HepG2 (cell line): ENCODE measurements at regions not wholly inside any gene's neighbourhood (a gene's known extent, or its start where the extent isn't known, plus 50 kb on each side); places are given as distances from the start of the nearest gene placed in this dataset.
A peak's percentile ranks its signal among the peaks of the same experiment; 100 is the strongest.

Experiments
- GFI1 ChIP-seq: sonication (generic); formaldehyde crosslinking; IDR thresholded peaks from 2 replicates; pipeline ENCODE4 v1.5.0; 2020; ENCODE audit warnings: missing genetic modification reagents, mild to moderate bottlenecking, borderline replicate concordance
- HOXA3 ChIP-seq: sonication (generic); formaldehyde crosslinking; IDR thresholded peaks from 2 replicates; pipeline ENCODE4 v1.5.0; 2020; ENCODE audit warnings: missing genetic modification reagents
- MIER3 ChIP-seq: IDR thresholded peaks from 2 replicates; pipeline ENCODE4 v1.6.1; 2016; ENCODE audit warnings: missing compliant biosample characterization, borderline replicate concordance
- NONO ChIP-seq, 2 experiments: fragments of 450-650 bp in 1 of 2; sonication (generic) in 1 of 2; formaldehyde crosslinking in 1 of 2; IDR thresholded peaks in 1 of 2; conservative IDR thresholded peaks in 1 of 2; 2 replicates each; pipeline versions ENCODE4 v1.6.1 to v1.8.0; 2017 to 2022; ENCODE audit warnings: mild to moderate bottlenecking in 1 of 2, missing genetic modification reagents in 1 of 2, moderate library complexity in 1 of 2
- RBM39 ChIP-seq: fragments of 200-400 bp; formaldehyde crosslinking; IDR thresholded peaks from one replicate; pipeline ENCODE4 v1.6.1; 2018; ENCODE audit warnings: antibody characterized with exemption, mild to moderate bottlenecking, low read depth, low read length; ENCODE audit not compliant: poor library complexity, severe bottlenecking
- SMAD1 ChIP-seq: sonication (generic); formaldehyde crosslinking; IDR thresholded peaks from 2 replicates; pipeline ENCODE4 v1.4.0; 2020; ENCODE audit warnings: missing genetic modification reagents, low read depth, mild to moderate bottlenecking, borderline replicate concordance
- WIZ ChIP-seq: sonication (generic); formaldehyde crosslinking; IDR thresholded peaks from 2 replicates; pipeline ENCODE4 v1.5.1; 2020; ENCODE audit warnings: mild to moderate bottlenecking, missing genetic modification reagents
- ZFYVE20 ChIP-seq: sonication (generic); formaldehyde crosslinking; IDR thresholded peaks from 2 replicates; pipeline ENCODE4 v1.8.0; 2023; ENCODE audit warnings: low read depth, mild to moderate bottlenecking, moderate library complexity, missing genetic modification reagents, borderline replicate concordance
- ZNF10 ChIP-seq: sonication (generic); formaldehyde crosslinking; IDR thresholded peaks from 2 replicates; pipeline ENCODE4 v1.4.0; 2020; ENCODE audit warnings: mild to moderate bottlenecking, low read depth, missing genetic modification reagents, borderline replicate concordance
- ZNF317 ChIP-seq: sonication (generic); formaldehyde crosslinking; IDR thresholded peaks from 2 replicates; pipeline ENCODE4 v1.5.0; 2020; ENCODE audit warnings: mild to moderate bottlenecking, missing genetic modification reagents
- ZNF446 ChIP-seq: sonication (generic); formaldehyde crosslinking; IDR thresholded peaks from 2 replicates; pipeline ENCODE4 v1.5.0; 2020; ENCODE audit warnings: mild to moderate bottlenecking, missing genetic modification reagents
- ZNF577 ChIP-seq: sonication (generic); formaldehyde crosslinking; IDR thresholded peaks from 2 replicates; pipeline ENCODE4 v1.4.0; 2020; ENCODE audit warnings: mild to moderate bottlenecking, low read depth, missing genetic modification reagents, borderline replicate concordance
- ZNF615 ChIP-seq: sonication (generic); formaldehyde crosslinking; IDR thresholded peaks from 2 replicates; pipeline ENCODE4 v1.5.0; 2020; ENCODE audit warnings: mild to moderate bottlenecking, missing genetic modification reagents, borderline replicate concordance
- ZNF672 ChIP-seq: sonication (generic); formaldehyde crosslinking; IDR thresholded peaks from 2 replicates; pipeline ENCODE4 v1.8.1; 2022; ENCODE audit warnings: missing genetic modification reagents
- TF ChIP-seq, protein P1 (sequence below): sonication (generic); formaldehyde crosslinking; IDR thresholded peaks from 2 replicates; pipeline ENCODE4 v1.4.0; 2020; ENCODE audit warnings: missing genetic modification reagents
- TF ChIP-seq, protein P2 (sequence below): sonication (generic); formaldehyde crosslinking; IDR thresholded peaks from 2 replicates; pipeline ENCODE4 v1.4.0; 2020; ENCODE audit warnings: missing genetic modification reagents, borderline replicate concordance
- TF ChIP-seq, protein P3 (sequence below): IDR thresholded peaks from 2 replicates; pipeline ENCODE4 v1.6.1; 2016; ENCODE audit warnings: low read depth, missing genetic modification reagents, missing compliant biosample characterization

DNA sequence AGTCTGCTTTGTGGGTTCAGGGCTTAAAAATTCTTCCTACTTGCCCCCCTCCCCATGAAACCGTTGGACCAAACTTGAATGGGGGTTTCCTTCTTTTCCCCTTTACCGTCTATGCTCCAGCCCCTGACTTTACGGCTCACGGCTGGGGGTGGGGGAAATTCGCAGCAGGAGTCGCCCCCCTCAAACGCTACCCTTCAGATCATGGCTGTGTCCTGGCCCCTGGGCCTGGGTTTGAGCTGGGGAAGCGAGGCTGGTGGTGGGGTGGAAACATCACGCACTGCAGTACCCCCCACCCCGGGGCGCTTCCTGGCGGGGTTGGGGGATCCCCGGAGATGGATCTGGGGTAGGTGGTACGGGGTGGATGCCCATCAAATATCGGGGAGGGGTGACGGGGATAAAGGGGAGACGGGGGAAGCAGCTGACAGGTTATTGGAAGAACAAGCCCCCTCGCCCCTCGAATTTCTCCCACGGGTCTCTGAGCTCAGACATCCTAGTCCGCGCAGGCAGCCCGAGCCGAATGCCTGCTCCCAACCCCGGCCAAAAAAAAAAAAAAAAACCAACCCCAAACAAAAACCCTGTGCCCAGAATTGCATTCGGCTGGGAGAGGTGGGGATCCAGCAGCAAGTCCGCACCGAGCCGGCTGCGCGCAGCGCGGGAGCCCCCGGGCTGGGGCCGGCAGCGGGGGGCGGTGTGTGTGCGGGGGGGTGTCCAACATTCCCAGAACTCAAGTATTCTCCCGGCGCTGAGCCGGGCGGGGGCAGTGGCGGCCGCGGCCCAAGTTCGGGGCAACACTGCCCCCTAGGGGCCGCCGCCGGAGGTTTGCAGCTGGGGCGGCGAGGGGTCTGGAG lies 59.0 kb upstream of the ACOT11 start (continued):
- no peak for TF ChIP-seq ZNF672 (CRISPR knock-in tag)
- TF ChIP-seq SMAD1 (CRISPR knock-in tag): no peak
- TF ChIP-seq RBM39: peak; percentile 75
- no peak for TF ChIP-seq WIZ (CRISPR knock-in tag)
- TF ChIP-seq ZNF317 (CRISPR knock-in tag): no peak
- TF ChIP-seq ZNF615: no peak
- 0 out of 2 replicates have a peak, but pooled peaks have one; percentile 50 for TF ChIP-seq MIER3 (CRISPR knock-in tag)
- no peak for TF ChIP-seq ZNF577
- TF ChIP-seq, protein P1, sequence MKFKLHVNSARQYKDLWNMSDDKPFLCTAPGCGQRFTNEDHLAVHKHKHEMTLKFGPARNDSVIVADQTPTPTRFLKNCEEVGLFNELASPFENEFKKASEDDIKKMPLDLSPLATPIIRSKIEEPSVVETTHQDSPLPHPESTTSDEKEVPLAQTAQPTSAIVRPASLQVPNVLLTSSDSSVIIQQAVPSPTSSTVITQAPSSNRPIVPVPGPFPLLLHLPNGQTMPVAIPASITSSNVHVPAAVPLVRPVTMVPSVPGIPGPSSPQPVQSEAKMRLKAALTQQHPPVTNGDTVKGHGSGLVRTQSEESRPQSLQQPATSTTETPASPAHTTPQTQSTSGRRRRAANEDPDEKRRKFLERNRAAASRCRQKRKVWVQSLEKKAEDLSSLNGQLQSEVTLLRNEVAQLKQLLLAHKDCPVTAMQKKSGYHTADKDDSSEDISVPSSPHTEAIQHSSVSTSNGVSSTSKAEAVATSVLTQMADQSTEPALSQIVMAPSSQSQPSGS (CRISPR knock-in tag): no peak
- TF ChIP-seq, protein P2, sequence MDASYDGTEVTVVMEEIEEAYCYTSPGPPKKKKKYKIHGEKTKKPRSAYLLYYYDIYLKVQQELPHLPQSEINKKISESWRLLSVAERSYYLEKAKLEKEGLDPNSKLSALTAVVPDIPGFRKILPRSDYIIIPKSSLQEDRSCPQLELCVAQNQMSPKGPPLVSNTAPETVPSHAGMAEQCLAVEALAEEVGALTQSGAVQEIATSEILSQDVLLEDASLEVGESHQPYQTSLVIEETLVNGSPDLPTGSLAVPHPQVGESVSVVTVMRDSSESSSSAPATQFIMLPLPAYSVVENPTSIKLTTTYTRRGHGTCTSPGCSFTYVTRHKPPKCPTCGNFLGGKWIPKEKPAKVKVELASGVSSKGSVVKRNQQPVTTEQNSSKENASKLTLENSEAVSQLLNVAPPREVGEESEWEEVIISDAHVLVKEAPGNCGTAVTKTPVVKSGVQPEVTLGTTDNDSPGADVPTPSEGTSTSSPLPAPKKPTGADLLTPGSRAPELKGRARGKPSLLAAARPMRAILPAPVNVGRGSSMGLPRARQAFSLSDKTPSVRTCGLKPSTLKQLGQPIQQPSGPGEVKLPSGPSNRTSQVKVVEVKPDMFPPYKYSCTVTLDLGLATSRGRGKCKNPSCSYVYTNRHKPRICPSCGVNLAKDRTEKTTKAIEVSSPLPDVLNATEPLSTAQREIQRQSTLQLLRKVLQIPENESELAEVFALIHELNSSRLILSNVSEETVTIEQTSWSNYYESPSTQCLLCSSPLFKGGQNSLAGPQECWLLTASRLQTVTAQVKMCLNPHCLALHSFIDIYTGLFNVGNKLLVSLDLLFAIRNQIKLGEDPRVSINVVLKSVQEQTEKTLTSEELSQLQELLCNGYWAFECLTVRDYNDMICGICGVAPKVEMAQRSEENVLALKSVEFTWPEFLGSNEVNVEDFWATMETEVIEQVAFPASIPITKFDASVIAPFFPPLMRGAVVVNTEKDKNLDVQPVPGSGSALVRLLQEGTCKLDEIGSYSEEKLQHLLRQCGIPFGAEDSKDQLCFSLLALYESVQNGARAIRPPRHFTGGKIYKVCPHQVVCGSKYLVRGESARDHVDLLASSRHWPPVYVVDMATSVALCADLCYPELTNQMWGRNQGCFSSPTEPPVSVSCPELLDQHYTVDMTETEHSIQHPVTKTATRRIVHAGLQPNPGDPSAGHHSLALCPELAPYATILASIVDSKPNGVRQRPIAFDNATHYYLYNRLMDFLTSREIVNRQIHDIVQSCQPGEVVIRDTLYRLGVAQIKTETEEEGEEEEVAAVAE (CRISPR knock-in tag): no peak
- TF ChIP-seq, protein P3, sequence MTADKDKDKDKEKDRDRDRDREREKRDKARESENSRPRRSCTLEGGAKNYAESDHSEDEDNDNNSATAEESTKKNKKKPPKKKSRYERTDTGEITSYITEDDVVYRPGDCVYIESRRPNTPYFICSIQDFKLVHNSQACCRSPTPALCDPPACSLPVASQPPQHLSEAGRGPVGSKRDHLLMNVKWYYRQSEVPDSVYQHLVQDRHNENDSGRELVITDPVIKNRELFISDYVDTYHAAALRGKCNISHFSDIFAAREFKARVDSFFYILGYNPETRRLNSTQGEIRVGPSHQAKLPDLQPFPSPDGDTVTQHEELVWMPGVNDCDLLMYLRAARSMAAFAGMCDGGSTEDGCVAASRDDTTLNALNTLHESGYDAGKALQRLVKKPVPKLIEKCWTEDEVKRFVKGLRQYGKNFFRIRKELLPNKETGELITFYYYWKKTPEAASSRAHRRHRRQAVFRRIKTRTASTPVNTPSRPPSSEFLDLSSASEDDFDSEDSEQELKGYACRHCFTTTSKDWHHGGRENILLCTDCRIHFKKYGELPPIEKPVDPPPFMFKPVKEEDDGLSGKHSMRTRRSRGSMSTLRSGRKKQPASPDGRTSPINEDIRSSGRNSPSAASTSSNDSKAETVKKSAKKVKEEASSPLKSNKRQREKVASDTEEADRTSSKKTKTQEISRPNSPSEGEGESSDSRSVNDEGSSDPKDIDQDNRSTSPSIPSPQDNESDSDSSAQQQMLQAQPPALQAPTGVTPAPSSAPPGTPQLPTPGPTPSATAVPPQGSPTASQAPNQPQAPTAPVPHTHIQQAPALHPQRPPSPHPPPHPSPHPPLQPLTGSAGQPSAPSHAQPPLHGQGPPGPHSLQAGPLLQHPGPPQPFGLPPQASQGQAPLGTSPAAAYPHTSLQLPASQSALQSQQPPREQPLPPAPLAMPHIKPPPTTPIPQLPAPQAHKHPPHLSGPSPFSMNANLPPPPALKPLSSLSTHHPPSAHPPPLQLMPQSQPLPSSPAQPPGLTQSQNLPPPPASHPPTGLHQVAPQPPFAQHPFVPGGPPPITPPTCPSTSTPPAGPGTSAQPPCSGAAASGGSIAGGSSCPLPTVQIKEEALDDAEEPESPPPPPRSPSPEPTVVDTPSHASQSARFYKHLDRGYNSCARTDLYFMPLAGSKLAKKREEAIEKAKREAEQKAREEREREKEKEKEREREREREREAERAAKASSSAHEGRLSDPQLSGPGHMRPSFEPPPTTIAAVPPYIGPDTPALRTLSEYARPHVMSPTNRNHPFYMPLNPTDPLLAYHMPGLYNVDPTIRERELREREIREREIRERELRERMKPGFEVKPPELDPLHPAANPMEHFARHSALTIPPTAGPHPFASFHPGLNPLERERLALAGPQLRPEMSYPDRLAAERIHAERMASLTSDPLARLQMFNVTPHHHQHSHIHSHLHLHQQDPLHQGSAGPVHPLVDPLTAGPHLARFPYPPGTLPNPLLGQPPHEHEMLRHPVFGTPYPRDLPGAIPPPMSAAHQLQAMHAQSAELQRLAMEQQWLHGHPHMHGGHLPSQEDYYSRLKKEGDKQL (CRISPR knock-in tag): no peak
- no peak for TF ChIP-seq ZFYVE20
- no peak for TF ChIP-seq NONO (IDR thresholded peaks at IDR 0.05)
- TF ChIP-seq NONO (CRISPR knock-in tag; conservative IDR thresholded peaks at IDR 0.05): peak; percentile 43; the same call in 1 of the 2 replicates
- no peak for TF ChIP-seq ZNF10 (CRISPR knock-in tag)
- TF ChIP-seq GFI1: peak; percentile 46; the same call in 1 of the 2 replicates
- peak; percentile 8; the same call in 1 of the 2 replicates for TF ChIP-seq HOXA3 (CRISPR knock-in tag)
- no peak for TF ChIP-seq ZNF446 (CRISPR knock-in tag)
